Lung (tissue), 11 donors: ENCODE measurements at regions not wholly inside any gene's neighbourhood (a gene's known extent, or its start where the extent isn't known, plus 50 kb on each side); places are given as distances from the start of the nearest gene placed in this dataset.

Experiments
- ATAC-seq: fragments of 200-7000 bp; cut with Tn5 transposase; one replicate; pipeline ENCODE4 v1.9.1; 2020; ENCODE audit warnings: moderate number of reproducible peaks; ENCODE audit not compliant: insufficient read depth, low FRiP score
- DNase-seq, 3 donors: peaks; one replicate each; pipeline ENCODE4 v3.0.0-alpha.2; 2013 to 2017
- H3K27ac ChIP-seq, 2 donors: one replicate each; pipeline ENCODE4 v1.5.1; 2013; ENCODE audit warnings: mild to moderate bottlenecking in 2 of 2, moderate library complexity in 2 of 2, control low read depth in 1 of 2, inconsistent platforms in 1 of 2, low read depth in 1 of 2, low read length in 1 of 2
- H3K27me3 ChIP-seq, 3 donors: one replicate each; pipeline ENCODE4 v1.5.1; 2013; ENCODE audit warnings: low read length in 2 of 3; ENCODE audit not compliant: control insufficient read depth in 3 of 3, insufficient read depth in 3 of 3
- H3K36me3 ChIP-seq, 4 donors: one replicate each; pipeline ENCODE4 v1.5.1; 2013; ENCODE audit warnings: low read length in 4 of 4, mild to moderate bottlenecking in 1 of 4, moderate library complexity in 1 of 4; ENCODE audit not compliant: control insufficient read depth in 4 of 4, insufficient read depth in 4 of 4
- H3K4me1 ChIP-seq, 5 donors: one replicate each; pipeline ENCODE4 v1.5.1; 2013; ENCODE audit warnings: low read length in 5 of 5, mild to moderate bottlenecking in 2 of 5, moderate library complexity in 1 of 5; ENCODE audit not compliant: control insufficient read depth in 5 of 5, insufficient read depth in 5 of 5
- H3K4me3 ChIP-seq: one replicate; pipeline ENCODE4 v1.5.1; 2013; ENCODE audit warnings: mild to moderate bottlenecking, control low read depth, moderate library complexity
- H3K9ac ChIP-seq, 2 donors: one replicate each; pipeline ENCODE4 v1.5.1; 2013; ENCODE audit warnings: low read length in 2 of 2, control low read depth in 1 of 2; ENCODE audit not compliant: insufficient read depth in 1 of 2
- H3K9me3 ChIP-seq, 4 donors: one replicate each; pipeline ENCODE4 v1.5.1; 2013; ENCODE audit warnings: low read length in 3 of 4, mild to moderate bottlenecking in 1 of 4, moderate library complexity in 1 of 4; ENCODE audit not compliant: control insufficient read depth in 4 of 4, insufficient read depth in 3 of 4
- WGBS, 2 donors: extraction: QIAGEN DNeasy Blood & Tissue Kit; methylation state at CpG; one replicate each; pipeline ENCODE4 v1.1.7; 2013; 5-methylcytosine and 5-hydroxymethylcytosine counted together
- TF ChIP-seq, protein P1 (sequence below): IDR thresholded peaks from 2 replicates; pipeline ENCODE4 v1.5.1; 2012; ENCODE audit warnings: mild to moderate bottlenecking; ENCODE audit errors: control extremely low read depth, extremely low read depth
- donor health status: control.
- donor health status: control.
- donor health status: Bipolar disorder and iron deficiency.
- donor health status: healthy.
- donor health status: DM: yes; HTN: yes; CAD: no.

DNA sequence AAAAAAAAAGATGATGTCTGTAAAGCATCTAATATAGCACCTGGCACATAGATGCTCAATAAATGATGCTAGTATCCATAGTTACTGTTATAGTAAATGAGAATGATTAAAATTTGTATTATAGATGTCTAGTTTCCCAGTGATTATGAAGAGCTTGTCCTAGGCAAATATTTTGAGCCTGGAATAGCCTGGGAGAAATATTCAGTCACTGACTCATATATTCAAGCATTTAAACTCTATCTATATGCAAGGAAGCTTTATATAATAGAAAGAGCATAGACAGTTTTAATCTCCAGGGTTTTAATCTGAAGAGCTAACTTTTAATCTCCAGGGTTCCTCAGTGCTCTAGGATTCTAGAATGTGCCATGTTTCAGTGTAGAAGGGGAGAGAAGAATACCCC, 91.5 kb upstream of the VASH1 start:
- Histone ChIP-seq H3K4me1 (no peaks in the 10 kb centered on the region), H3K9ac (no peak overlapping the region), H3K36me3 (no peaks in the 10 kb centered on the region), H3K27me3 (no peaks in the 10 kb centered on the region), H3K27ac (no peak overlapping the region), H3K4me3 (no peak overlapping the region), H3K9me3 (peaks cover 0 to 10% (median 5%) of the 10 kb centered on the region in 4 donors)
- no peak for DNase-seq
- ATAC-seq: no peak
- TF ChIP-seq, protein P1, sequence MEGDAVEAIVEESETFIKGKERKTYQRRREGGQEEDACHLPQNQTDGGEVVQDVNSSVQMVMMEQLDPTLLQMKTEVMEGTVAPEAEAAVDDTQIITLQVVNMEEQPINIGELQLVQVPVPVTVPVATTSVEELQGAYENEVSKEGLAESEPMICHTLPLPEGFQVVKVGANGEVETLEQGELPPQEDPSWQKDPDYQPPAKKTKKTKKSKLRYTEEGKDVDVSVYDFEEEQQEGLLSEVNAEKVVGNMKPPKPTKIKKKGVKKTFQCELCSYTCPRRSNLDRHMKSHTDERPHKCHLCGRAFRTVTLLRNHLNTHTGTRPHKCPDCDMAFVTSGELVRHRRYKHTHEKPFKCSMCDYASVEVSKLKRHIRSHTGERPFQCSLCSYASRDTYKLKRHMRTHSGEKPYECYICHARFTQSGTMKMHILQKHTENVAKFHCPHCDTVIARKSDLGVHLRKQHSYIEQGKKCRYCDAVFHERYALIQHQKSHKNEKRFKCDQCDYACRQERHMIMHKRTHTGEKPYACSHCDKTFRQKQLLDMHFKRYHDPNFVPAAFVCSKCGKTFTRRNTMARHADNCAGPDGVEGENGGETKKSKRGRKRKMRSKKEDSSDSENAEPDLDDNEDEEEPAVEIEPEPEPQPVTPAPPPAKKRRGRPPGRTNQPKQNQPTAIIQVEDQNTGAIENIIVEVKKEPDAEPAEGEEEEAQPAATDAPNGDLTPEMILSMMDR: no peak

DNA sequence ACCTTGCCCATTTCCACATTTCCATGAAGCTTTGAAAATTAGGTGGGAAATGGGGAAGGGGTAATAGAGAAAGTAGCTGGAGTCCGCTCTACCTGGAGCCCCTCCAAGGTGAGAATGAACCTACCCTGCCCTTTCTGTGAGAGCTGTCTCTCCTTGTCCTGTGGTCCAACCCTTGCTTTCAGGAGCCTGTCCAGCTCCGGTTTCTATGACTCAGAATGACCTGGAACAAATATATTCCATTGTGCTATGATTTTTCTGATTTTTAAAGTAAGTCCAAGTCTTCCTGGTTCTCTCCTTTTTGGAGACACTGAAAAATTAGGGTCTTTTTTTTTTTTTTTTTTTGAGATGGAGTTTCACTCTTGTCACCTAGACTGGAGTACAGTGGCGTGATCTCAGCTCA, 89.1 kb upstream of the VASH1 start:
- ATAC-seq: no peak
- no peak for DNase-seq
- 91 to 92% methylated on average over 3 of the region's 3 CpGs for WGBS, 2 donors
- TF ChIP-seq, protein P1: no peak
- no peaks in the 10 kb centered on the region for H3K27me3 ChIP-seq
- no peaks in the 10 kb centered on the region for H3K36me3 ChIP-seq
- peaks cover 0 to 10% (median 5%) of the 10 kb centered on the region in 4 donors for H3K9me3 ChIP-seq
- no peak overlapping the region for H3K27ac ChIP-seq
- no peak overlapping the region for H3K4me3 ChIP-seq
- H3K9ac ChIP-seq: no peak overlapping the region
- no peaks in the 10 kb centered on the region for H3K4me1 ChIP-seq

DNA sequence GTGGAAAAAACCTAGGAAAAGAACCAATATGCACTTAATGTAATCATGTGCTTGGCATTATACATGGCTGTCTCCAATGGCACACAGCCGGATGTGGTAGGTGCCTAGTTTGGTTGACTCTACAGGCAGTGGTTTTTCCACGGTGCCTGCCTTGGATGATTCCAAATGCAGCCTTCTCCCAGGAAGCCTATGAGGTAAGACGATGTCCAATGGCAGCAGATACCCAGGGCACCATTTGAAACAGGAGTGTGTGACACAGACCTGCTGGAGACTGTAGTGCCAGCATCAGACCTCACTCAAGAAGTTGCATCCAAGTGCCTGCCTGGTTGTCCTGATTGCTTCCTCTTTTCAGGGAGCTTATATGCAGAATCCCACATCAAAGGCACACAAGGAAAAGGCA, 88.0 kb upstream of the VASH1 start:
- H3K36me3 ChIP-seq: no peaks in the 10 kb centered on the region
- H3K4me3 ChIP-seq: no peak overlapping the region
- no peaks in the 10 kb centered on the region for H3K27me3 ChIP-seq
- no peak overlapping the region for H3K9ac ChIP-seq
- TF ChIP-seq, protein P1: no peak
- no peaks in the 10 kb centered on the region for H3K4me1 ChIP-seq
- no peak for ATAC-seq
- H3K27ac ChIP-seq: no peak overlapping the region
- WGBS, 2 donors: 95 to 97% methylated on average over 3 of the region's 3 CpGs
- H3K9me3 ChIP-seq: peaks cover 0 to 8% (median 5%) of the 10 kb centered on the region in 4 donors
- no peak for DNase-seq

DNA sequence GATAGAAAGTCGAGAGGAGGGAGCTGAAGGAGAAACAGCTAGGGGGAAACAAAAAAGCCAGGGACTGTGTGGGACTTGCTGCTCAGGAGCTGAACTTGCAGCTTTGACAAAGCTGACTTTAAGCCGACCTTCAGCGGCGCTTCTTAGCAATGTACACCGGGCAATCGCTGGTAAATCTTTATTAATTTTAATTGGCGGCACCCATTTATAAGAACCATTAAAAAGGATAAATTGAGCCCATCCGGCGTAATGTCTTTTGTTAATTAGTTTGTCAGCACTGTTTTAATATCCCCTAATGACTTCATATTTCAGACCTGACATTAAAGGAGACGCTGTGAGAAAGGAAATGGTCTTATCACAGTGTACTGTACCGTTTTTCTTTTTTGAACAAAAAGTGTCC, 86.2 kb upstream of the VASH1 start:
- Histone ChIP-seq H3K36me3 (no peaks in the 10 kb centered on the region), H3K27ac (no peak overlapping the region), H3K27me3 (no peaks in the 10 kb centered on the region), H3K4me3 (no peak overlapping the region), H3K4me1 (no peaks in the 10 kb centered on the region), H3K9ac (no peak overlapping the region), H3K9me3 (peaks cover 0 to 4% (median 0%) of the 10 kb centered on the region in 4 donors)
- no peak for DNase-seq
- 76 to 83% methylated on average over 11 of the region's 11 CpGs for WGBS, 2 donors
- TF ChIP-seq, protein P1: no peak
- ATAC-seq: no peak
